Activated naive CD4-positive, alpha-beta T cell treated with anti-CD3 and anti-CD28 coated beads, Interleukin-2, amount 50 U/mL, for 16 hours (primary cell): ENCODE measurements at regions not wholly inside any gene's neighbourhood (a gene's known extent, or its start where the extent isn't known, plus 50 kb on each side); places are given as distances from the start of the nearest gene placed in this dataset.
"Not testable (repeated sequence)": the region's sequence is repeated elsewhere in the genome, so short reads cannot be mapped to it uniquely, and the experiment has no call there.

ENCODE experiments used
- DNase-seq: peaks from one replicate; pipeline ENCODE4 v3.0.0-alpha.2; 2020

GRCh38 chr17:73856556-73856955 lies 212.3 kb upstream of the SDK2 start:
- DNase-seq, result no peak

GRCh38 chr17:73859439-73860008 lies 215.3 kb upstream of the SDK2 start:
- not testable (repeated sequence) for DNase-seq

DNA sequence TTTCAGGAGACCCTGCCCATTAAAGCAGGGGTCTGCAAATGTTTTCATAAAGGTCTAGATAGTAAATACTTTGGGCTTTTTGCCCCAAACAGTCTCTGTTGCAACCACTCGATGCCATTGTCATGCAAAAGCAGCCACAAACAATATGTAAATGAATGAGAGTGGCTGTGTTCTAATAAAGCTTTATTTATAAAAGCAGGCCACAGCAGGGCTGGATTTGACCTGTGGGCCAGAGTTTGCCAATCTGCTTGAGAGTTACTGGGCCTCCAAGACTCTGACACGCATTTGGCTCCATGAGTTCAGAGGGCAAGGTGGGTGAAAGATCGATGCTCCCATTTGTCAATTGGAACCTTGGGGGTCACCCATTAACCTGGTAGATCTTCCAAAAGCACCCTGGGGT lies 217.3 kb upstream of the SDK2 start:
- no peak for DNase-seq

- DNase-seq, result no peak
Measured at GRCh38 chr17:73863761-73864535, 219.7 kb upstream of the SDK2 start.

- no peak for DNase-seq
Measured at GRCh38 chr17:73865831-73866230, 221.6 kb upstream of the SDK2 start.

DNA sequence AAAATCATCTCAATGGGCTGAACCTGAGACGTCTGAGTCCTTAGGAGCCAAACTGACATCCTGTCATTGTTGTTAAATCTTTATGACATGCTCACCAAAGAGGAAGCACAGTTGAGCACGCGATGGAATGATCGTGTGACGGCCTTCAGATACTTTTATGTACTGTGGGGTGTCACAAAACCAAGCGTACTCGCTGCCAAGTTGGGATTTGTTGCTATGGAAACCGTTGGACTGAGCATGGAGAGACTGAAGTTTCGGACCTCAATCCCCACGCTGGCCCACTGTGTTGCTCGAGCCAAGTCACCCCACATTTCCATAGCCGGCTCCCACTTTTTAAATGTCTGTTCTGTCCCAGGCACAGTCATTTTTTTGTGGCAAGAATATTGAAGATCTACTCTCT lies 222.8 kb upstream of the SDK2 start:
- DNase-seq, result no peak

GRCh38 chr17:73870068-73870467 lies 225.8 kb upstream of the SDK2 start:
- no peak for DNase-seq

- DNase-seq, result no peak
Measured at GRCh38 chr17:73870473-73870872, 226.2 kb upstream of the SDK2 start.

- DNase-seq, result no peak
Measured at GRCh38 chr17:73872816-73873215, 228.6 kb upstream of the SDK2 start.

GRCh38 chr17:73874008-73874720 lies 229.9 kb upstream of the SDK2 start:
- DNase-seq, result no peak

DNA sequence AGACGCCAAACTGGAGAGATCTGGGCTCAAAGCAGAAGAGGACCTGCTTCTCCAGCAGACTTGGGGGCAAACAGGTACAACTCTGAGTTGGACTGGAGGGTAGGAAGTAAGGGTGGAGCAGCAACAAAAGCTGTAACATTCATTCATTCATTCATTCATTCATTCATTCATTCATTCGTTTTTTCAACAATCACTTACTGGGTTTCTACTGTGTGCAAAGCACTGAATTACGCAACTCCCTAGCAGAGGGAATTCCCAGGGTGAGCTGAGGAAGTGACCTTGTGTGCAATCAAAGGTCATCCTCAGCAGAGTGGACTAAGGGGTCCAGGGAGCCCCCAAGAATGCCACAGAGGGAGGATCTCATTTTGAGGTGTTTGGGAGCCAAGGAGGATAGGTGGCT lies 231.1 kb upstream of the SDK2 start:
- no peak for DNase-seq

- DNase-seq, result no peak
Measured at GRCh38 chr17:73877962-73878361, 233.7 kb upstream of the SDK2 start.

- no peak for DNase-seq
Measured at GRCh38 chr17:73878923-73879322, 234.7 kb upstream of the SDK2 start.

DNA sequence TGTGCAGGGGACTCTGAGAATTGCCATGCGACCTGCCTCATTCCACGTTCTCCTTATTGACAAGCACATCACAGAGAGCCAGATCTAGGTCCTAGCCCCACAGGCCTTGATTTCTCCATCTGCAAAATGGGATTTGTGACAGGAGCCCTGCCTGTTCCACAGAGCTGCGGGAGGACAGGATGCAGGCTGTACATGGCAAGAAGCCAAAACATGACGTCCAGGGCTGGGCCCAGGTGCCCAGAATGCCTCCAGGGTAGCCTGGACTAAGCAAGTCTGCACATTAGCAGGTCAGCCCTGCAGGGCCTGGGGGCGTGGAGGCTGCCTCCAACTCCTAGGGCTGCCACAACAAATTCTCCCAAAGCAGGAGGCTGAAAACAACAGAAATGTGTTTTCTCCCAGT lies 235.7 kb upstream of the SDK2 start:
- no peak for DNase-seq

DNA sequence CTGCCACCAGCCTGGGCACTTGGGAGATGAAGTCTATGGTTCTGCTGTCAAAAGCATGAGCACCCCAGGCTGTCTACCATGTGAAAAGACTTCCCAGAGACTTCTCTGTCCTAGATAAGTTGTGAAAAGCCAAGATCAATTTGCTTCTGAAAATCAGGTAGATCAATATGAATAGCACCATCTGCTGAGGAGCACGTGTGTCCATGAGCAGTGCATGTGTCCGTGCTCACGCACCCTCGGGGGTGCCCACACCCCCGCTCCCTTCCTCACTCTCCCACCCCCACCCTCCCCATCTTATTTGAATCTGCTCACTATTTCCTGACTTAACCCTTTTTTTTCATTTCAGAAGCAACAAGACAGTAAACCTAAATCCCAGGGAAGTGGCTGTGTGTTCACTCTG lies 238.3 kb upstream of the SDK2 start:
- DNase-seq, result no peak

- DNase-seq, result no peak
Measured at GRCh38 chr17:73883175-73883574, 238.9 kb upstream of the SDK2 start.

GRCh38 chr17:73887739-73888138 lies 243.5 kb upstream of the SDK2 start:
- DNase-seq, result no peak

- DNase-seq, result no peak
Measured at GRCh38 chr17:73888862-73889261, 244.6 kb upstream of the SDK2 start.

DNA sequence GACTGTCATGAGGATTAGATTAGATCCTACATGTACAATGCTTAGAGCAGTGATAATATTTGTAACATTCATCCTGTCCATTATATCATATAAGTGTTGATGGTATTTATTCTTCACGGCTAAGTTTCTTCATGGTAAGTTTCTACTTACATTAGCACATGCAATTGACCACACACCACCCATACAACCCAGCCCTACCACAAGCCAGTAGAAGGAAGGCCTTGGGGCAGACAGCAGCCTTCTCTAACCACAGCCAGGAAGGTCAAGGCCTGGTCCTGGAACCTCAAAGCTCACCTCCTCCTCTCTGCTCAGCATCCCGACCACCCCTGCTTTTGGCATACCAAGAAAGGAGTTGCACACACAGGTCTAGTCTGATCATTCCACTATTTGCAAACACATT lies 245.2 kb upstream of the SDK2 start:
- no peak for DNase-seq

DNA sequence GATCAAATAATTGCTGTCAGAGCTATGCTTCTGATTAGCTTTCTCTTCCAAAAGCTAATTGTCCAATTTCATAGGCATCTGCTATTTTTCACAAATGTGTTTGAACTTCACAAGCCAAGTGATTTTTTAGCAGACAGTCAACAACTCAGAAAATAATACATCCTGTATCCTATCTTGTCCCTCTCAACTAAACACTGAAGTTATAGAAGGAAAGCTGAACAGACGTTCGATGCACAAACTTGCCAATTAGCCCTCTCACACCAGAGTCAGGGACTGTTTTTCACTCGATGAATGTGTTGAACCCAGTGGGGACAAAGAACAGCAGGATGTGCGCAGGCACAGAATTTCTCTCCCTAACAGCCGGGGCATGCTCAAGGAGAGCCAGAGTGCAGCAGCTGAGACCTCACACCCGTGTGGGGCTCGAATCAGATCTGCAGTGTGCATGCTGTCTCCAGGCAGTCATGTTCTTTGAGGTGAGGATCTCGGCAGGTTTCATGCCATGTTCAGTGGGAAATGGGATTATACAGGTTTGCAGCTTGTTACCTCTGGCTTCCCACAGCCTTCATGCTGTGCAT lies 246.7 kb upstream of the SDK2 start:
- no peak for DNase-seq

DNA sequence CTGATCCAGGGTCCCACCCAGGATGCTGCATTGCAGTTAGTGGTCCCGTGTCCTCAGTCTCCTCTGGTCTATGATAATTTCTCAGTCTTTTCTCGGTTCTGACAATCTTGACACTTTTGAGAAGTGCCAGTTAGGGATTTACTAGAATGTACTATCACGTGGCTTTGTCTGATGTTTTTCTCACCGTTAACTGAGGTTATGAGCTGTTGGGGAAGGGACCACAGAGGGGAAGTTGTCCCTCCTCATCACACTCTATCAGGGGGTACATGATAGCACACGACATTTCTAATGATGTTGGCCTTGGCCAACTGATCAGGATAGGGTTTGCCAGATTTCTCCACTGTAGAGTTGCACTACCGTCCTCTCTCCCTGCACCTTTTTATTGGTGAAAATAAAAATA lies 250.9 kb upstream of the SDK2 start:
- DNase-seq, result no peak

- no peak for DNase-seq
Measured at GRCh38 chr17:73896966-73897365, 252.7 kb upstream of the SDK2 start.

DNA sequence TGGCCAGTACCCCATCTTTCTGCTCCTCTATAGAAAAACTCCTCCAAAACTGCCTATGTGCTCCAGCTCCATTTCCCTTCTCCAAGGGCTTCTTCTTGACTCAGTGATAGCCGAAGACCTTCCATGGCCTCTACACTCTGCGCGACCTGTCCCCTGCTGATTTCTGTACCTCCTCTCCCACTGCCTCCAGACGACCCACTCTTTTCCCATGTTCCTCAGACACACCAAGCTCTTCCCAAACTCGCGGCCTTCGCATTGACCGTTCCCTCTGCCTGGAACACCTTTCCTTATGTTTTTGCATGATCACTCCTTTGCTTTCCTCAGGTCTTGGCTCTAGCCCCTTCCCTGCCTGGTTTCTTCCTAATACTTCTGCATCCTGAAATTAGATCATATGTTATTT lies 255.6 kb upstream of the SDK2 start:
- no peak for DNase-seq

- no peak for DNase-seq
Measured at GRCh38 chr17:73900516-73900915, 256.3 kb upstream of the SDK2 start.
